Cardiac muscle cell (in vitro differentiated cells and primary cell): ENCODE measurements at regions not wholly inside any gene's neighbourhood (a gene's known extent, or its start where the extent isn't known, plus 50 kb on each side); places are given as distances from the start of the nearest gene placed in this dataset.
A peak's percentile ranks its signal among the peaks of the same experiment; 100 is the strongest.

Source experiments
- DNase-seq, 2 donors: peaks; one replicate each; pipeline versions ENCODE4 v3.0.0 to v3.0.0-alpha.2; 2010 to 2017; ENCODE audit warnings: low read depth in 1 of 2, low spot score in 1 of 2
- H3K27ac ChIP-seq: fragments of 200-600 bp; sonication (generic); 2 replicates; pipeline ENCODE4 v1.5.1; 2016
- H3K27me3 ChIP-seq: fragments of 200-600 bp; sonication (generic); 2 replicates; pipeline ENCODE4 v1.6.0; 2016; ENCODE audit warnings: control low read depth
- H3K36me3 ChIP-seq: fragments of 200-600 bp; sonication (generic); 2 replicates; pipeline ENCODE4 v1.5.1; 2016; ENCODE audit warnings: control low read depth
- H3K4me1 ChIP-seq: fragments of 200-600 bp; sonication (generic); 2 replicates; pipeline ENCODE4 v1.8.1; 2017; ENCODE audit warnings: low read depth, mild to moderate bottlenecking, mixed run types
- H3K4me3 ChIP-seq: fragments of 200-600 bp; sonication (generic); 2 replicates; pipeline ENCODE4 v1.5.1; 2016; ENCODE audit warnings: mild to moderate bottlenecking
- H3K9me3 ChIP-seq: fragments of 200-600 bp; sonication (generic); 2 replicates; pipeline ENCODE4 v1.5.1; 2017; ENCODE audit warnings: low read depth, mild to moderate bottlenecking, control low read depth
- CTCF ChIP-seq: IDR thresholded peaks from 2 replicates; pipeline ENCODE4 v1.5.1; 2012; ENCODE audit warnings: low read depth, mild to moderate bottlenecking, low read length

- Histone ChIP-seq H3K27ac (peak overlapping the region; percentile 82), H3K36me3 (no peaks in the 10 kb centered on the region), H3K4me1 (peaks cover 25% of the 10 kb centered on the region), H3K9me3 (no peaks in the 10 kb centered on the region), H3K4me3 (no peak overlapping the region), H3K27me3 (no peaks in the 10 kb centered on the region)
- DNase-seq, result no peak
- no peak for TF ChIP-seq CTCF
Observed at GRCh38 chr4:15148691-15149090, 146.4 kb downstream of the CPEB2 start.

- Histone ChIP-seq H3K4me1 (peaks cover 25% of the 10 kb centered on the region), H3K27ac (peak overlapping the region; percentile 82), H3K4me3 (no peak overlapping the region), H3K27me3 (no peaks in the 10 kb centered on the region), H3K9me3 (no peaks in the 10 kb centered on the region), H3K36me3 (no peaks in the 10 kb centered on the region)
- TF ChIP-seq CTCF, result no peak
- DNase-seq, result no peak
Observed at GRCh38 chr4:15149234-15149838, 147.1 kb downstream of the CPEB2 start.

- Histone ChIP-seq H3K27ac (peak overlapping the region; percentile 82), H3K4me3 (no peak overlapping the region), H3K9me3 (no peaks in the 10 kb centered on the region), H3K27me3 (no peaks in the 10 kb centered on the region), H3K4me1 (peaks cover 25% of the 10 kb centered on the region), H3K36me3 (no peaks in the 10 kb centered on the region)
- peak; percentile 73 to 83 for DNase-seq
- peak; percentile 12 for TF ChIP-seq CTCF
Observed at GRCh38 chr4:15149839-15150592, 147.7 kb downstream of the CPEB2 start.

GRCh38 chr4:15150631-15151030 lies 148.3 kb downstream of the CPEB2 start:
- Histone ChIP-seq H3K9me3 (no peaks in the 10 kb centered on the region), H3K27ac (no peak overlapping the region), H3K4me3 (no peak overlapping the region), H3K36me3 (no peaks in the 10 kb centered on the region), H3K27me3 (no peaks in the 10 kb centered on the region), H3K4me1 (peaks cover 25% of the 10 kb centered on the region)
- no peak for TF ChIP-seq CTCF
- no peak for DNase-seq

GRCh38 chr4:15151033-15151432 lies 148.8 kb downstream of the CPEB2 start:
- Histone ChIP-seq H3K36me3 (no peaks in the 10 kb centered on the region), H3K27me3 (no peaks in the 10 kb centered on the region), H3K4me3 (no peak overlapping the region), H3K9me3 (no peaks in the 10 kb centered on the region), H3K27ac (no peak overlapping the region), H3K4me1 (peaks cover 25% of the 10 kb centered on the region)
- no peak for DNase-seq
- no peak for TF ChIP-seq CTCF
